ENCODE measurements at regions not wholly inside any gene's neighbourhood (a gene's known extent, or its start where the extent isn't known, plus 50 kb on each side); places are given as distances from the start of the nearest gene placed in this dataset.
"Not testable (repeated sequence)": the region's sequence is repeated elsewhere in the genome, so short reads cannot be mapped to it uniquely, and the experiment has no call there.

DNA sequence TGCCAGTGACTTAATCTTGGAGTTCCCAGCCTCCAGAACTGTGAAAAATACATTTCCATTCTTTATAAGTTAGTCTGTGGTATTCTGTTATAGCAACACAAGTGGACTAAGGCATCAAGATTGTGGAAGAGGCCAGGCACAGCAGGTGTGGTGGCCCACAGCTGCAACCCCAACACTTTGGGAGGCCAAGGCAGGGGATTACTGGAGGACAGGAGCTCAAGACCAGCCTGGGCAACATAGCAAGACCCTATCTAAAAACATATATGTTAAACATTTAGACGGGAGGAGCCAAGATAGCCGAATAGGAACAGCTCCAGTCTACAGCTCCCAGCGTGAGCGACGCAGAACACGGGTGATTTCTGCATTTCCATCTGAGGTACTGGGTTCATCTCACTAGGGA, 310.4 kb downstream of the FOXO1 start:
- H3K27me3 ChIP-seq (replicated peaks; ENCODE audit: control insufficient read depth, insufficient read depth, low read length) = no peaks in the 10 kb centered on the region
- DNase-seq = no peak
- TF ChIP-seq, protein P1, sequence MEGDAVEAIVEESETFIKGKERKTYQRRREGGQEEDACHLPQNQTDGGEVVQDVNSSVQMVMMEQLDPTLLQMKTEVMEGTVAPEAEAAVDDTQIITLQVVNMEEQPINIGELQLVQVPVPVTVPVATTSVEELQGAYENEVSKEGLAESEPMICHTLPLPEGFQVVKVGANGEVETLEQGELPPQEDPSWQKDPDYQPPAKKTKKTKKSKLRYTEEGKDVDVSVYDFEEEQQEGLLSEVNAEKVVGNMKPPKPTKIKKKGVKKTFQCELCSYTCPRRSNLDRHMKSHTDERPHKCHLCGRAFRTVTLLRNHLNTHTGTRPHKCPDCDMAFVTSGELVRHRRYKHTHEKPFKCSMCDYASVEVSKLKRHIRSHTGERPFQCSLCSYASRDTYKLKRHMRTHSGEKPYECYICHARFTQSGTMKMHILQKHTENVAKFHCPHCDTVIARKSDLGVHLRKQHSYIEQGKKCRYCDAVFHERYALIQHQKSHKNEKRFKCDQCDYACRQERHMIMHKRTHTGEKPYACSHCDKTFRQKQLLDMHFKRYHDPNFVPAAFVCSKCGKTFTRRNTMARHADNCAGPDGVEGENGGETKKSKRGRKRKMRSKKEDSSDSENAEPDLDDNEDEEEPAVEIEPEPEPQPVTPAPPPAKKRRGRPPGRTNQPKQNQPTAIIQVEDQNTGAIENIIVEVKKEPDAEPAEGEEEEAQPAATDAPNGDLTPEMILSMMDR (IDR thresholded peaks at IDR 0.05; ENCODE audit: insufficient read depth in 1 of 2, low read depth in 1 of 2, low read length in 1 of 2, severe bottlenecking in 1 of 2, unreplicated experiment in 1 of 2) = no peak
- no peaks in the 10 kb centered on the region for H3K36me3 Mint-ChIP-seq (ENCODE audit: insufficient read depth, unreplicated experiment)
- H3K4me1 Mint-ChIP-seq (ENCODE audit: low read depth, unreplicated experiment) = peaks cover 9% of the 10 kb centered on the region
- H3K9me3 Mint-ChIP-seq (ENCODE audit: unreplicated experiment) = no peaks in the 10 kb centered on the region
- H3K4me1 ChIP-seq = peaks cover 6% of the 10 kb centered on the region
- H3K9me3 ChIP-seq = no peaks in the 10 kb centered on the region
- H3K27ac Mint-ChIP-seq (ENCODE audit: unreplicated experiment) = no peak overlapping the region
- CTCF ChIA-PET = no interaction called here
- POLR2A ChIA-PET = no interaction called here
- no peak overlapping the region for H3K4me3 Mint-ChIP-seq (ENCODE audit: unreplicated experiment)
- no peaks in the 10 kb centered on the region for H3K36me3 ChIP-seq (ENCODE audit: control insufficient read depth, insufficient read depth, low read length)
- BruUV-seq (replicated peaks) = no TSS peak
- no peak overlapping the region for H3K4me3 ChIP-seq (ENCODE audit: low read depth, low read length)
- no peaks in the 10 kb centered on the region for H3K27me3 Mint-ChIP-seq (ENCODE audit: insufficient read depth, unreplicated experiment)
- intact Hi-C loops (cut with micrococcal nuclease; ENCODE audit: unreplicated experiment) = no loop called here

DNA sequence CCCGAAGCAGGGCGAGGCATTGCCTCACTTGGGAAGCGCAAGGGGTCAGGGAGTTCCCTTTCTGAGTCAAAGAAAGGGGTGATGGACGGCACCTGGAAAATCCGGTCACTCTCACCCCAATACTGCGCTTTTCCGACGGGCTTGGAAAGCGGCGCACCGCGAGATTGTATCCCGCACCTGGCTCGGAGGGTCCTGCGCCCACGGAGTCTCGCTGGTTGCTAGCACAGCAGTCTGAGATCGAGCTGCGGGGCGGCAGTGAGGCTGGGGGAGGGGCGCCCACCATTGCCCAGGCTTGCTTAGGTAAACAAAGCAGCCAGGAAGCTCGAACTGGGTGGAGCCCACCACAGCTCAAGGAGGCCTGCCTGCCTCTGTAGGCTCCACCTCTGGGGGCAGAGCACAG, 310.0 kb downstream of the FOXO1 start:
- H3K36me3 Mint-ChIP-seq (ENCODE audit: insufficient read depth, unreplicated experiment); H3K4me3 Mint-ChIP-seq (ENCODE audit: unreplicated experiment); BruUV-seq (replicated peaks); CTCF ChIA-PET; H3K9me3 Mint-ChIP-seq (ENCODE audit: unreplicated experiment); H3K4me3 ChIP-seq (ENCODE audit: low read depth, low read length); DNase-seq; intact Hi-C loops (cut with micrococcal nuclease; ENCODE audit: unreplicated experiment); H3K27me3 ChIP-seq (replicated peaks; ENCODE audit: control insufficient read depth, insufficient read depth, low read length); H3K27me3 Mint-ChIP-seq (ENCODE audit: insufficient read depth, unreplicated experiment); H3K4me1 Mint-ChIP-seq (ENCODE audit: low read depth, unreplicated experiment); H3K4me1 ChIP-seq; H3K27ac Mint-ChIP-seq (ENCODE audit: unreplicated experiment); H3K36me3 ChIP-seq (ENCODE audit: control insufficient read depth, insufficient read depth, low read length); H3K9me3 ChIP-seq; POLR2A ChIA-PET: not testable (repeated sequence)

DNA sequence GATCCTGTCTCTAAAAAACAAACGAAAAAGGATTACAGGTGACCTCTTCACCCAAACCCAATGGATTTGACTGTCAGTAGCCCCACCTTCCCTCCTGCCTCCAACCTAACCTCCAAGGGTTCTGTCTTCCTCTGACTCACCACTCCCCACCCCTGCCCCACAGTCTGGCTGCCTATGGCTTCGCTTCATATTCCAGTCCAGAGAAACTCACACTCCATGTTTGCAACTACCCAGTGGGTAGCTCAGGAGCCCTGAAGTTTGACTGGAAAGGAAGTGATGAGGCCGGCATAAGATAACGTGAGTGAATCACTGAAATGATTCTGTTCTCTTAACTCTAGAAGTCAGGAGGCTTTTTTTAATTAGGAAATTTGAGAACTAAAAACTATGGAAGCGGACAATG, 303.9 kb downstream of the FOXO1 start:
- no peak overlapping the region for H3K4me3 ChIP-seq (ENCODE audit: low read depth, low read length)
- no TSS peak for BruUV-seq (replicated peaks)
- no peaks in the 10 kb centered on the region for H3K4me1 Mint-ChIP-seq (ENCODE audit: low read depth, unreplicated experiment)
- H3K4me1 ChIP-seq = no peaks in the 10 kb centered on the region
- intact Hi-C loops (cut with micrococcal nuclease; ENCODE audit: unreplicated experiment) = no loop called here
- H3K27me3 Mint-ChIP-seq (ENCODE audit: insufficient read depth, unreplicated experiment) = no peaks in the 10 kb centered on the region
- DNase-seq = no peak
- no peaks in the 10 kb centered on the region for H3K36me3 ChIP-seq (ENCODE audit: control insufficient read depth, insufficient read depth, low read length)
- TF ChIP-seq, protein P1 (IDR thresholded peaks at IDR 0.05; ENCODE audit: insufficient read depth in 1 of 2, low read depth in 1 of 2, low read length in 1 of 2, severe bottlenecking in 1 of 2, unreplicated experiment in 1 of 2) = no peak
- CTCF ChIA-PET = no interaction called here
- no peak overlapping the region for H3K4me3 Mint-ChIP-seq (ENCODE audit: unreplicated experiment)
- POLR2A ChIA-PET = no interaction called here
- H3K9me3 ChIP-seq = no peaks in the 10 kb centered on the region
- H3K9me3 Mint-ChIP-seq (ENCODE audit: unreplicated experiment) = no peaks in the 10 kb centered on the region
- H3K36me3 Mint-ChIP-seq (ENCODE audit: insufficient read depth, unreplicated experiment) = peaks cover 5% of the 10 kb centered on the region
- H3K27me3 ChIP-seq (replicated peaks; ENCODE audit: control insufficient read depth, insufficient read depth, low read length) = no peaks in the 10 kb centered on the region
- no peak overlapping the region for H3K27ac Mint-ChIP-seq (ENCODE audit: unreplicated experiment)

DNA sequence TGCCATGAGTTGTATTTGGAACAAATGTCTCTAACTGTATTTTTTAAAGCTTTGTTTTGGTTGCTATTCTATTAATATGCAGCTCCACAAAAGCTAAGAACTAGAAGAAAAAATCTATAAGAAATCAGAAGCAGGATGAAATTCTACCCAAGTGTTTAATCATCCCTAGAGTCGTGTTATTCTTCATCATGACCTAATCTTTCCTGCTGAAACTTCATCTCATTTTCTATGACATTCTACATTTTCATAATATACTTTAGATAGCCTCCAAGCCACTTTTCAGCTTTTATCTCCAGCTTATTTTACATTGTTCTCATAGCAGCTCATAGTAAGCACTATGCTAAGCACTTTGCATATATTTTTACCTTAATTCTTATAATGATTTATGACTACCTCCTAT, 302.8 kb downstream of the FOXO1 start:
- Mint-ChIP-seq H3K27me3 (ENCODE audit: insufficient read depth, unreplicated experiment) (no peaks in the 10 kb centered on the region), H3K4me3 (ENCODE audit: unreplicated experiment) (no peak overlapping the region), H3K9me3 (ENCODE audit: unreplicated experiment) (no peaks in the 10 kb centered on the region), H3K4me1 (ENCODE audit: low read depth, unreplicated experiment) (no peaks in the 10 kb centered on the region), H3K27ac (ENCODE audit: unreplicated experiment) (no peak overlapping the region), H3K36me3 (ENCODE audit: insufficient read depth, unreplicated experiment) (peaks cover 5% of the 10 kb centered on the region)
- Histone ChIP-seq H3K9me3 (no peaks in the 10 kb centered on the region), H3K27me3 (replicated peaks; ENCODE audit: control insufficient read depth, insufficient read depth, low read length) (no peaks in the 10 kb centered on the region), H3K4me3 (ENCODE audit: low read depth, low read length) (no peak overlapping the region), H3K36me3 (ENCODE audit: control insufficient read depth, insufficient read depth, low read length) (no peaks in the 10 kb centered on the region), H3K4me1 (0 out of 2 replicates have a peak, but pooled peaks cover 4% of the 10 kb centered on the region)
- DNase-seq = no peak
- TF ChIP-seq, protein P1 (IDR thresholded peaks at IDR 0.05; ENCODE audit: insufficient read depth in 1 of 2, low read depth in 1 of 2, low read length in 1 of 2, severe bottlenecking in 1 of 2, unreplicated experiment in 1 of 2) = no peak
- POLR2A ChIA-PET = no interaction called here
- CTCF ChIA-PET = no interaction called here
- BruUV-seq (replicated peaks) = no TSS peak
- intact Hi-C loops (cut with micrococcal nuclease; ENCODE audit: unreplicated experiment) = no loop called here

Data from Caco-2 (cell line).